H9 (cell line): ENCODE measurements at regions not wholly inside any gene's neighbourhood (a gene's known extent, or its start where the extent isn't known, plus 50 kb on each side); places are given as distances from the start of the nearest gene placed in this dataset.

Experiments
- DNase-seq: peaks from one replicate; pipeline ENCODE4 v3.0.0-alpha.2; 2017
- H2AFZ ChIP-seq: one replicate; pipeline ENCODE4 v1.6.1; 2013; ENCODE audit warnings: mild to moderate bottlenecking, low read length, control low read depth, moderate library complexity
- H2AK5ac ChIP-seq: 2 replicates; pipeline ENCODE4 v1.6.1; 2013; ENCODE audit warnings: low read length, control low read depth, mixed read lengths; ENCODE audit not compliant: insufficient read length
- H2BK120ac ChIP-seq: one replicate; pipeline ENCODE4 v1.6.1; 2013; ENCODE audit warnings: low read depth, mild to moderate bottlenecking, low read length, control low read depth, inconsistent platforms; ENCODE audit not compliant: poor library complexity, severe bottlenecking
- H2BK12ac ChIP-seq: 2 replicates; pipeline ENCODE4 v1.6.1; 2013; ENCODE audit warnings: low read length, control low read depth, mixed read lengths, low read depth; ENCODE audit not compliant: insufficient read length
- H2BK15ac ChIP-seq: 2 replicates; pipeline ENCODE4 v1.6.1; 2013; ENCODE audit warnings: low read depth, low read length, control low read depth
- H2BK20ac ChIP-seq: one replicate; pipeline ENCODE4 v1.6.1; 2013; ENCODE audit warnings: low read depth, mild to moderate bottlenecking, low read length, control low read depth, inconsistent platforms; ENCODE audit not compliant: poor library complexity, severe bottlenecking
- H2BK5ac ChIP-seq: 2 replicates; pipeline ENCODE4 v1.6.1; 2013; ENCODE audit warnings: low read length, control low read depth, mixed read lengths; ENCODE audit not compliant: insufficient read length
- H3K14ac ChIP-seq: 2 replicates; pipeline ENCODE4 v1.6.1; 2013; ENCODE audit warnings: low read length, control low read depth; ENCODE audit not compliant: insufficient read depth
- H3K18ac ChIP-seq: 2 replicates; pipeline ENCODE4 v1.6.1; 2013; ENCODE audit warnings: low read depth, mild to moderate bottlenecking, mixed read lengths, low read length, control low read depth; ENCODE audit not compliant: insufficient read length
- H3K23ac ChIP-seq: 2 replicates; pipeline ENCODE4 v1.6.1; 2013; ENCODE audit warnings: low read length, control low read depth, mixed read lengths, low read depth; ENCODE audit not compliant: insufficient read length
- H3K23me2 ChIP-seq: 2 replicates; pipeline ENCODE4 v1.6.1; 2013; ENCODE audit warnings: low read depth, mild to moderate bottlenecking, mixed read lengths, low read length, control low read depth; ENCODE audit not compliant: insufficient read length, poor library complexity, severe bottlenecking
- H3K27ac ChIP-seq: 2 replicates; pipeline ENCODE4 v1.5.1; 2013; ENCODE audit warnings: low read length, control low read depth, mixed read lengths, low read depth; ENCODE audit not compliant: insufficient read length
- H3K27me3 ChIP-seq: 2 replicates; pipeline ENCODE4 v1.6.1; 2013; ENCODE audit warnings: low read length, control low read depth, inconsistent platforms; ENCODE audit not compliant: insufficient read depth
- H3K4ac ChIP-seq: 2 replicates; pipeline ENCODE4 v1.6.1; 2013; ENCODE audit warnings: low read depth, mild to moderate bottlenecking, control low read depth, inconsistent platforms, low read length, moderate library complexity
- H3K4me1 ChIP-seq: 2 replicates; pipeline ENCODE4 v1.6.1; 2013; ENCODE audit warnings: low read length, control low read depth, inconsistent platforms; ENCODE audit not compliant: insufficient read depth
- H3K4me2 ChIP-seq: 2 replicates; pipeline ENCODE4 v1.6.1; 2013; ENCODE audit warnings: low read length, control low read depth, mixed read lengths; ENCODE audit not compliant: insufficient read length, insufficient read depth
- H3K56ac ChIP-seq: 2 replicates; pipeline ENCODE4 v1.6.1; 2013; ENCODE audit warnings: low read depth, mild to moderate bottlenecking, mixed read lengths, low read length, control low read depth; ENCODE audit not compliant: insufficient read length
- H3K79me1 ChIP-seq: 2 replicates; pipeline ENCODE4 v1.6.1; 2013; ENCODE audit warnings: low read depth, mild to moderate bottlenecking, moderate library complexity, low read length, control low read depth, inconsistent platforms; ENCODE audit not compliant: insufficient read depth, poor library complexity, severe bottlenecking
- H3K79me2 ChIP-seq: 2 replicates; pipeline ENCODE4 v1.6.1; 2013; ENCODE audit warnings: low read length, control low read depth, inconsistent platforms; ENCODE audit not compliant: insufficient read depth
- H3K9ac ChIP-seq: 2 replicates; pipeline ENCODE4 v1.6.1; 2013; ENCODE audit warnings: low read length, control low read depth, mixed read lengths; ENCODE audit not compliant: insufficient read length; ENCODE audit errors: extremely low read depth
- H3K9me3 ChIP-seq: one replicate; pipeline ENCODE4 v1.6.1; 2013; ENCODE audit warnings: low read depth, low read length, inconsistent platforms; ENCODE audit not compliant: control insufficient read depth
- H3T11ph ChIP-seq: one replicate; pipeline ENCODE4 v1.6.1; 2013; ENCODE audit warnings: mild to moderate bottlenecking, low read length, control low read depth, inconsistent platforms
- H4K20me1 ChIP-seq: one replicate; pipeline ENCODE4 v1.6.1; 2013; ENCODE audit not compliant: control insufficient read depth, insufficient read length, insufficient read depth
- H4K5ac ChIP-seq: 2 replicates; pipeline ENCODE4 v1.6.1; 2013; ENCODE audit warnings: low read depth, mild to moderate bottlenecking, mixed read lengths, low read length, control low read depth; ENCODE audit not compliant: insufficient read length
- H4K8ac ChIP-seq: replicated peaks from 2 replicates; pipeline ENCODE4 v1.6.1; 2013; ENCODE audit warnings: low read length, control low read depth, mixed read lengths, low read depth; ENCODE audit not compliant: insufficient read length
- H4K91ac ChIP-seq: 2 replicates; pipeline ENCODE4 v1.6.1; 2013; ENCODE audit warnings: low read depth, mild to moderate bottlenecking, moderate library complexity, mixed read lengths, low read length, control low read depth; ENCODE audit not compliant: insufficient read length
- H3K27ac Mint-ChIP-seq, 3 experiments: 2 replicates in 2 of 3; 3 replicates in 1 of 3; pipeline ENCODE4 v1.8.0; 2020 to 2021; ENCODE audit warnings: mixed read lengths in 3 of 3, mild to moderate bottlenecking in 1 of 3, moderate library complexity in 1 of 3
- H3K27me3 Mint-ChIP-seq: 2 replicates; pipeline ENCODE4 v1.8.0; 2021; ENCODE audit warnings: low read depth, mild to moderate bottlenecking, moderate library complexity, mixed read lengths
- H3K36me3 Mint-ChIP-seq, 3 experiments: 2 replicates in 2 of 3; 3 replicates in 1 of 3; pipeline ENCODE4 v1.8.0; 2020 to 2021; ENCODE audit warnings: low read depth in 3 of 3, mixed read lengths in 3 of 3; ENCODE audit not compliant: insufficient read depth in 1 of 3
- H3K4me1 Mint-ChIP-seq, 2 experiments: 2 replicates each; pipeline ENCODE4 v1.8.0; 2020; ENCODE audit warnings: mixed read lengths in 2 of 2
- H3K4me3 Mint-ChIP-seq, 2 experiments: 2 replicates in 1 of 2; 3 replicates in 1 of 2; pipeline ENCODE4 v1.8.0; 2020 to 2021; ENCODE audit warnings: mild to moderate bottlenecking in 2 of 2, mixed read lengths in 2 of 2, moderate library complexity in 1 of 2
- H3K9me3 Mint-ChIP-seq, 2 experiments: 2 replicates in 1 of 2; 3 replicates in 1 of 2; pipeline ENCODE4 v1.8.0; 2020; ENCODE audit warnings: mild to moderate bottlenecking in 2 of 2, mixed read lengths in 2 of 2, moderate library complexity in 1 of 2
- WGBS: extraction: QIAGEN DNeasy Blood & Tissue Kit; methylation state at CpG from one replicate; pipeline ENCODE4 v1.1.7; 2013; ENCODE audit warnings: missing lambda C conversion rate, low lambda C conversion rate, mixed read lengths; ENCODE audit not compliant: insufficient read length; ENCODE audit errors: extremely low coverage; 5-methylcytosine and 5-hydroxymethylcytosine counted together
- TF ChIP-seq, protein P1 (sequence below): fragments of 200-600 bp; sonication (generic); conservative IDR thresholded peaks from 3 replicates; pipeline ENCODE4 v1.8.0; 2021; ENCODE audit warnings: antibody characterized with exemption, mild to moderate bottlenecking

DNA sequence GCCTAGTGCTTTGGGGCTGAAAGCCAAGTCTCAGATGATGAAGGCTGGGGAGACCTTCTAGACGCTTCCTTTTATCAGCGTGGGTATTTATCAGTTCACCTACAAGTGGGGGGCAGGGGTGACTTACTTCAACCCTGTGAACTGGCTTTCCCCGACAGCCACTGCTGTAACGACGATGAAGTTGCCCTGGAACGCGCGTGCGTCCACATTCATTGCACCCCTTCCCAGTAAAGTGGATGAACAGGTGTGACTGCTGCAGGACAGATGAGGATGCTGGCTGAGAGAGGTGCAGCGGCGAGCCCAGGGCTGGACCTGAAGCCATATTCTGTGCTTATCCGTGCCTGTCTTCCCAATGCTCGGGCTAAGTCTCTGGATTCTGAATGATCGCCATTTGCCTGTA is 1122.3 kb downstream of the TBC1D22A start:
- Histone ChIP-seq H4K91ac (no peak overlapping the region), H3K27me3 (no peaks in the 10 kb centered on the region), H3K18ac (no peak overlapping the region), H3K4ac (no peak overlapping the region), H2BK15ac (no peak overlapping the region), H2BK20ac (no peak overlapping the region), H2AK5ac (no peak overlapping the region), H3K4me1 (peaks cover 2% of the 10 kb centered on the region; the same call in 1 of the 2 replicates), H3K79me2 (no peaks in the 10 kb centered on the region), H2AFZ (no peak overlapping the region), H4K8ac (no peak overlapping the region), H4K5ac (no peak overlapping the region), H3K27ac (no peak overlapping the region), H3T11ph (no peak overlapping the region), H3K14ac (no peak overlapping the region), H3K79me1 (no peaks in the 10 kb centered on the region), H2BK5ac (no peak overlapping the region), H3K9me3 (no peaks in the 10 kb centered on the region), H2BK12ac (no peak overlapping the region), H3K23me2 (no peaks in the 10 kb centered on the region), H3K23ac (no peak overlapping the region), H3K56ac (no peak overlapping the region), H4K20me1 (no peaks in the 10 kb centered on the region), H2BK120ac (no peak overlapping the region), H3K4me2 (no peak overlapping the region), H3K9ac (no peak overlapping the region)
- peaks cover 0 to 7% (median 0%) of the 10 kb centered on the region in 3 experiments; a peak in 2 of 7 replicates for H3K36me3 Mint-ChIP-seq
- no peak for DNase-seq
- no peaks in the 10 kb centered on the region for H3K4me1 Mint-ChIP-seq
- H3K27me3 Mint-ChIP-seq = peaks cover 6% of the 10 kb centered on the region
- peaks cover 0 to 51% of the 10 kb centered on the region in 2 experiments; a peak in 2 of 5 replicates for H3K9me3 Mint-ChIP-seq
- no peak overlapping the region for H3K4me3 Mint-ChIP-seq
- no CpG with 5 or more reads among the region's 14 CpGs for WGBS
- H3K27ac Mint-ChIP-seq = no peak overlapping the region; a peak in 1 of 7 replicates
- TF ChIP-seq, protein P1, sequence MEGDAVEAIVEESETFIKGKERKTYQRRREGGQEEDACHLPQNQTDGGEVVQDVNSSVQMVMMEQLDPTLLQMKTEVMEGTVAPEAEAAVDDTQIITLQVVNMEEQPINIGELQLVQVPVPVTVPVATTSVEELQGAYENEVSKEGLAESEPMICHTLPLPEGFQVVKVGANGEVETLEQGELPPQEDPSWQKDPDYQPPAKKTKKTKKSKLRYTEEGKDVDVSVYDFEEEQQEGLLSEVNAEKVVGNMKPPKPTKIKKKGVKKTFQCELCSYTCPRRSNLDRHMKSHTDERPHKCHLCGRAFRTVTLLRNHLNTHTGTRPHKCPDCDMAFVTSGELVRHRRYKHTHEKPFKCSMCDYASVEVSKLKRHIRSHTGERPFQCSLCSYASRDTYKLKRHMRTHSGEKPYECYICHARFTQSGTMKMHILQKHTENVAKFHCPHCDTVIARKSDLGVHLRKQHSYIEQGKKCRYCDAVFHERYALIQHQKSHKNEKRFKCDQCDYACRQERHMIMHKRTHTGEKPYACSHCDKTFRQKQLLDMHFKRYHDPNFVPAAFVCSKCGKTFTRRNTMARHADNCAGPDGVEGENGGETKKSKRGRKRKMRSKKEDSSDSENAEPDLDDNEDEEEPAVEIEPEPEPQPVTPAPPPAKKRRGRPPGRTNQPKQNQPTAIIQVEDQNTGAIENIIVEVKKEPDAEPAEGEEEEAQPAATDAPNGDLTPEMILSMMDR = no peak
